ENCODE measurements at regions not wholly inside any gene's neighbourhood (a gene's known extent, or its start where the extent isn't known, plus 50 kb on each side); places are given as distances from the start of the nearest gene placed in this dataset.
"Not testable (repeated sequence)": the region's sequence is repeated elsewhere in the genome, so short reads cannot be mapped to it uniquely, and the experiment has no call there.

GRCh38 chr4:85054925-85055324, 88.4 kb upstream of the WDFY3 start:
- not testable (repeated sequence) for TF ChIP-seq CTCF (IDR thresholded peaks at IDR 0.05; ENCODE audit: insufficient read depth, low read length, poor library complexity, severe bottlenecking); EZH2phosphoT487 (conservative IDR thresholded peaks at IDR 0.05; ENCODE audit: low read length)

All from SU-DHL-6 (cell line).